Cardiac fibroblast (primary cell): ENCODE measurements at regions not wholly inside any gene's neighbourhood (a gene's known extent, or its start where the extent isn't known, plus 50 kb on each side); places are given as distances from the start of the nearest gene placed in this dataset.

Experiments used
- DNase-seq, 2 donors: peaks; one replicate each; pipeline versions ENCODE4 v3.0.0 to v3.0.0-alpha.2; 2010; ENCODE audit warnings: low read depth in 2 of 2
- H3K4me3 ChIP-seq, 2 donors: replicated peaks in 1 of 2; 1 replicate in 1 of 2; 2 replicates in 1 of 2; pipeline ENCODE4 v1.5.1; 2011; ENCODE audit warnings: low read depth in 2 of 2, low read length in 2 of 2, mild to moderate bottlenecking in 2 of 2, moderate library complexity in 1 of 2
- TF ChIP-seq, protein P1 (sequence below): IDR thresholded peaks from one replicate; pipeline ENCODE4 v1.5.1; 2011; ENCODE audit warnings: low read depth, mild to moderate bottlenecking, low read length, inconsistent platforms

DNA sequence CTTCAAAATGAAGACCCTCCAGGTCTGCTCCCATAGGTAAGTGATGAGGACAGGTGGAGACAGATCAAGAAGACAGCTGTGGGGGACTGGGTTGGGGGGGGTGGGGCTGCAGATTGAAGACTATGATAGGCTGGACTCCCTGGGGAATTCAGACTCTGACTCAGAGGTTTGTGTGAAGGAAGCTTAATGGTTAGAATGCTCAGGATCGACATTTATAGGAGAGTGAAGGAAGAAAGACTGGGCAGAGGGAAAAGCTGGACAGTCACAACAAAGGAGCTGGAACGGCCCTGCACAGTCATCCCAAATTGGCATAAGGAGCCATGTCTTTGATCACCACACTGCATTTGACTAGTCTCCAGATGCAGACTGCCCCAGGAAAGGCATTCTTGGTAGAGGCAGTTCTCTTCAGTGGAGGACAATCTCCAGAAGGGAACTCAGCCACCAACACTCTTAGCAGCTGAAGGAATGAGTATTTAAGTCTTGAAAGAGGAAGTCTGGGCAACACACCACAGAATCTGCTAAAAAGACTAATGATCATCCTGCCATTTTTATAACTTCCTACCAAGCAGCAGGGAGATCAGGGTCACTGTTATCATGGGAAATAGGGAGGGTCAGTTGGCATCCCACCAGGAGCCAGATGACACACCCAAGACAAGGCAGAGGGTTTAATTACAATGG lies 120.0 kb upstream of the ZC3H11B start:
- no peak overlapping the region for H3K4me3 ChIP-seq
- TF ChIP-seq, protein P1, sequence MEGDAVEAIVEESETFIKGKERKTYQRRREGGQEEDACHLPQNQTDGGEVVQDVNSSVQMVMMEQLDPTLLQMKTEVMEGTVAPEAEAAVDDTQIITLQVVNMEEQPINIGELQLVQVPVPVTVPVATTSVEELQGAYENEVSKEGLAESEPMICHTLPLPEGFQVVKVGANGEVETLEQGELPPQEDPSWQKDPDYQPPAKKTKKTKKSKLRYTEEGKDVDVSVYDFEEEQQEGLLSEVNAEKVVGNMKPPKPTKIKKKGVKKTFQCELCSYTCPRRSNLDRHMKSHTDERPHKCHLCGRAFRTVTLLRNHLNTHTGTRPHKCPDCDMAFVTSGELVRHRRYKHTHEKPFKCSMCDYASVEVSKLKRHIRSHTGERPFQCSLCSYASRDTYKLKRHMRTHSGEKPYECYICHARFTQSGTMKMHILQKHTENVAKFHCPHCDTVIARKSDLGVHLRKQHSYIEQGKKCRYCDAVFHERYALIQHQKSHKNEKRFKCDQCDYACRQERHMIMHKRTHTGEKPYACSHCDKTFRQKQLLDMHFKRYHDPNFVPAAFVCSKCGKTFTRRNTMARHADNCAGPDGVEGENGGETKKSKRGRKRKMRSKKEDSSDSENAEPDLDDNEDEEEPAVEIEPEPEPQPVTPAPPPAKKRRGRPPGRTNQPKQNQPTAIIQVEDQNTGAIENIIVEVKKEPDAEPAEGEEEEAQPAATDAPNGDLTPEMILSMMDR, result no peak
- no peak for DNase-seq

DNA sequence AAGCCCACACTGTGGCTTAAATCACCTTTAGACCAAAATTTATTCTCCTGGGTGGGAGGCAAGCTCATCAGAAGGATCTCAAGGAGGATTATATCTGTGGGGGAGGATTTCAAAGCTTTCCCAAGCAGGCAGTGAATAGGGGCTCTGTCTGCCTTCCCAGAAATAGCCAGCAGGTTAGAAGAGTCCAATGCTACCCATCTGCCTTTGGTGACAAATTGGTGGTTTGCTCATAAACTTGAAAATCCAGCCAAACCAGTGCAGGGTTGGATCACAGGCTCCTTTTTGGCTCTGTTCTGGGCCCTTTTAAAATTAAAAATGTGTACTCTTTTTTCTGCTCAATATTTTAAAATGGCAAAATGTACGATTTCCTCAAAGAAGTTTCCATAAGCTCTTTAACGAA lies 118.9 kb upstream of the ZC3H11B start:
- TF ChIP-seq, protein P1, result no peak
- DNase-seq, result no peak
- no peak overlapping the region for H3K4me3 ChIP-seq

DNA sequence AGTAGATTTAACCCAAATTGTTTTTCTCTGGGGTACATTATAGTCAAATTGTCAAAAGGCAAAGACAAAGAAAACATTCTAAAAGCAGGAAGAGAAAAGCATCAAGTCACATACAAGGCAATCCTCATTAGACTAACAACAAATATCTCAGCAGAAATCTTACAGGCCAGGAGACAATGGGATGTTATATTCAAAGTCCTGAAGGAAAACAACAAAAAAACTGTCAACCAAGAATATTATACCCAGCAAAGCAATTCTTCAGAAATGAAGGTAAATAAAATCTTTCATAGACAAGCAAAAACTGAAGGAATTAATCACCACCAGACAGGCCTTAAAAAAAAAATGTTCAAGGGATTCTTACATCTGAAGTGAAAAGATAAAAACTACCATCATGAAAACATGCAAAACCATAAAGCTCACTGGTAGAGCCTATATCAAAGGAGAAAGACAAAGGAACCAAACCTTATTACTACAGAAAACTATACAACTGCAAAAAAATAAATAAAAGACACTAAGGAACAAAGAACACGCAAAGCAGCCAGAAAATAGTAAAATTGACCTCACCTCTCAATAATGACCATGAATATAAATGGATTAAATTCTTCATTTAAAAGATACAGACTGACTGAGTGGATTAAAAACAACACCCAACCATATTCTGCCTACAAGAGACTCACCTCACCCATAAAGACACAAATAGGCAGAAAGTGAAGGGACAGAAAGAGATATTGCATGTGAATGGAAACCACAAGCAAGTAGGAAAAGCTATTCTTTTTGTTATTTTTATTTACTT lies 113.8 kb upstream of the ZC3H11B start:
- TF ChIP-seq, protein P1, result no peak
- no peak overlapping the region for H3K4me3 ChIP-seq
- DNase-seq, result no peak

DNA sequence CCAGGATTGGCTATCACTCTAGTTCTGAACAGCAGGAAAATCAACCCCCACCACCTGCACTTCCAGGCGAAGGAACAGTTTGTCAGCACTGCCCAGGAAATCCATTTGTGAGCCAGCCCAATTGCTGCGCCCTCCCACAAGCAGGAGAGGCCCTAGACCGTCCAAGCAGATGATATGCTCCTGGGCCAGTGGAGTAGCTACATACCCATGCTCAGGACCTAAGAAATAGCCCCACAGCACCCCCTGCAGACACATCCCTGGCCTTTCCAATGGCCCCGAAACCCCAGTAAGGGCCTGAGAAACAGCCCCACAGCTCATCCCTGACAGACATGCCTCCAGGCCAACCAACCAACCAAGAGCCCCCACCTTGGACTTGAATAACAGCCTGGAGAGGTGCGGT lies 111.5 kb upstream of the ZC3H11B start:
- TF ChIP-seq, protein P1, result no peak
- no peak overlapping the region for H3K4me3 ChIP-seq
- DNase-seq, result no peak

DNA sequence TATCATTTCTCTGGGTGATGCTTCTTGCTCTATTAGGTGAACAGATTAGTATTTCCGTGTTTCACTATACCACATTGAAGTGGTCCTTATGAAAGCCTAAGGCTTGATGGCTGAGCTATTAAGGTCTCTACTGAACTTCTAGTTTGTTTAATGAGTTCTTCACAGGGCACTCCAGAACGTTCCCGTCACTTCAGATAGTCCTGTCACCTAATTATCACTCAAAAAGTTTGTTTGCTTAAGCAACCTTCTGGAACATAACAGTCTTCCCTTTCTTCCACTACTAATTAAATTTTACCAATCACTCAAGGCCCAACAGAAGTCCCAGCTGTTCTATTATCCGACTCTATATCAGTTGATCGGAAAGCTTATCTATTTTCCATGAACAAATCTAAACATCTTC lies 104.6 kb upstream of the ZC3H11B start:
- TF ChIP-seq, protein P1, result no peak
- no peak overlapping the region for H3K4me3 ChIP-seq
- DNase-seq, result no peak

DNA sequence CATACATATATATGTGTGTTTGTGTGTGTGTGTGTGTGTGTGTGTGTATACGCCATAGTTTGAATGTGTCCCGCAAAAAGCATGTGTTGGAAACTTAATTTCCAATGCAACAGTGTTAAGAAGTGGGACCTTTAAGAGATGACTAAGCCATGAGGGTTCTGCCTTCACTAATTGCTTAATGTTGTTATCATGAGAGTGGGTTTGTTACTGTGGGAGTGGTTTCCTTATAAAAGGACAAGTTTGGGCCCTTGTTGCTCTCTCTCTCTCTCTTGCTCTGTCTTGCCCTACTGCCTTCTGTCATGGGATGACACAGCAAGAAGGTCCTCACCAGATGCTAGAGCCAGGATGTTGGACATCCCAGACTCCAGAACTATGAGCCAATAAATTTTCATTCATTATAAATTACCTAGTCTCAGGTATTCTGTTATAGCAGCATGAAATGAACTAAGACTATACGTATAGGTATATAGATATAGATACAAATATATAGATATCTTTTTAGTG lies 103.8 kb upstream of the ZC3H11B start:
- TF ChIP-seq, protein P1, result no peak
- no peak overlapping the region for H3K4me3 ChIP-seq
- DNase-seq, result no peak
